Uterus (tissue), 2 donors: ENCODE measurements at regions not wholly inside any gene's neighbourhood (a gene's known extent, or its start where the extent isn't known, plus 50 kb on each side); places are given as distances from the start of the nearest gene placed in this dataset.

ENCODE experiments used
- CTCF ChIP-seq, 4 experiments: fragments of 200-600 bp in 2 of 4; fragments of 450-650 bp in 2 of 4; sonication (generic) in 2 of 4; IDR thresholded peaks; one replicate each; pipeline ENCODE4 v1.5.1; 2016 to 2019; ENCODE audit warnings: antibody characterized with exemption in 4 of 4, mild to moderate bottlenecking in 2 of 4, moderate library complexity in 1 of 4
- POLR2A ChIP-seq, 2 donors: fragments of 450-650 bp; IDR thresholded peaks; one replicate each; pipeline ENCODE4 v1.6.1; 2016; ENCODE audit warnings: antibody characterized with exemption in 2 of 2, mild to moderate bottlenecking in 1 of 2, moderate library complexity in 1 of 2

GRCh38 chr6:56386717-56387116, 139.3 kb upstream of the COL21A1 start:
- no peak for TF ChIP-seq CTCF (IDR thresholded peaks at IDR 0.05)
- TF ChIP-seq POLR2A (IDR thresholded peaks at IDR 0.05), result no peak
